Smooth muscle cell (in vitro differentiated cells): ENCODE measurements at regions not wholly inside any gene's neighbourhood (a gene's known extent, or its start where the extent isn't known, plus 50 kb on each side); places are given as distances from the start of the nearest gene placed in this dataset.
"Not testable (repeated sequence)": the region's sequence is repeated elsewhere in the genome, so short reads cannot be mapped to it uniquely, and the experiment has no call there.

Source experiments
- DNase-seq: peaks from one replicate; lab custom pipeline; 2025; ENCODE audit not compliant: unreplicated experiment; lab: John Stamatoyannopoulos, UW
- H2AFZ ChIP-seq: fragments of 200-600 bp; sonication (generic); 2 replicates; pipeline ENCODE4 v1.6.0; 2016; ENCODE audit warnings: antibody characterized with exemption, low read depth, mild to moderate bottlenecking
- H3F3A ChIP-seq: fragments of 200-600 bp; sonication (generic); 2 replicates; pipeline ENCODE4 v1.6.0; 2017; ENCODE audit warnings: antibody characterized with exemption, low read depth
- H3K27ac ChIP-seq: fragments of 200-600 bp; sonication (generic); 2 replicates; pipeline ENCODE4 v1.5.1; 2016; ENCODE audit warnings: low read depth, mild to moderate bottlenecking
- H3K27me3 ChIP-seq: fragments of 200-600 bp; sonication (generic); 2 replicates; pipeline ENCODE4 v1.6.1; 2016; ENCODE audit warnings: low read depth, mild to moderate bottlenecking
- H3K36me3 ChIP-seq: fragments of 200-600 bp; sonication (generic); 2 replicates; pipeline ENCODE4 v1.5.1; 2016; ENCODE audit warnings: low read depth
- H3K4me1 ChIP-seq: fragments of 200-600 bp; sonication (generic); 2 replicates; pipeline ENCODE4 v1.5.1; 2016; ENCODE audit warnings: low read depth
- H3K4me2 ChIP-seq: fragments of 200-600 bp; sonication (generic); 2 replicates; pipeline ENCODE4 v1.6.0; 2016; ENCODE audit warnings: mild to moderate bottlenecking
- H3K4me3 ChIP-seq: fragments of 200-600 bp; sonication (generic); 2 replicates; pipeline ENCODE4 v1.5.1; 2016; ENCODE audit warnings: mild to moderate bottlenecking
- H3K79me2 ChIP-seq: fragments of 200-600 bp; sonication (generic); 2 replicates; pipeline ENCODE4 v1.6.0; 2016; ENCODE audit warnings: low read depth, mild to moderate bottlenecking
- H3K9ac ChIP-seq: fragments of 200-600 bp; sonication (generic); 2 replicates; pipeline ENCODE4 v1.6.0; 2016; ENCODE audit warnings: low read depth
- H3K9me3 ChIP-seq: fragments of 200-600 bp; sonication (generic); replicated peaks from 2 replicates; pipeline ENCODE4 v1.5.1; 2016; ENCODE audit warnings: low read depth
- H4K20me1 ChIP-seq: fragments of 200-600 bp; sonication (generic); 2 replicates; pipeline ENCODE4 v1.6.0; 2016; ENCODE audit warnings: low read depth
- CTCF ChIP-seq: fragments of 200-600 bp; sonication (generic); IDR thresholded peaks from 2 replicates; pipeline ENCODE4 v1.5.1; 2017; ENCODE audit warnings: borderline replicate concordance, mild to moderate bottlenecking, antibody characterized with exemption; ENCODE audit not compliant: insufficient read depth, poor library complexity, severe bottlenecking
- WGBS: methylation state at CpG from one replicate; pipeline ENCODE4 v1.1.7; 2016; ENCODE audit warnings: low lambda C conversion rate; 5-methylcytosine and 5-hydroxymethylcytosine counted together

GRCh38 chr1:8230292-8230621, 87.7 kb upstream of the SLC45A1 start:
- DNase-seq, result no peak
- Histone ChIP-seq H3K27ac (no peak overlapping the region), H3K4me2 (no peak overlapping the region), H3K79me2 (no peaks in the 10 kb centered on the region), H3K27me3 (no peaks in the 10 kb centered on the region), H3K4me3 (no peak overlapping the region), H3K9me3 (no peaks in the 10 kb centered on the region), H3K9ac (no peak overlapping the region), H3F3A (peaks cover 11% of the 10 kb centered on the region), H2AFZ (no peak overlapping the region), H3K36me3 (no peaks in the 10 kb centered on the region), H4K20me1 (no peaks in the 10 kb centered on the region), H3K4me1 (peaks cover 11% of the 10 kb centered on the region)
- 93% methylated on average over 7 of the region's 7 CpGs for WGBS
- TF ChIP-seq CTCF, result no peak

- Histone ChIP-seq H3K79me2 (no peaks in the 10 kb centered on the region), H3F3A (peaks cover 9% of the 10 kb centered on the region), H3K27ac (no peak overlapping the region), H3K4me2 (no peak overlapping the region), H3K9me3 (no peaks in the 10 kb centered on the region), H3K36me3 (no peaks in the 10 kb centered on the region), H2AFZ (no peak overlapping the region), H4K20me1 (no peaks in the 10 kb centered on the region), H3K4me1 (peaks cover 11% of the 10 kb centered on the region), H3K4me3 (no peak overlapping the region), H3K27me3 (no peaks in the 10 kb centered on the region), H3K9ac (no peak overlapping the region)
- TF ChIP-seq CTCF, result no peak
- WGBS, result 100% methylated on average over 2 of the region's 2 CpGs
- DNase-seq, result no peak
Measured at GRCh38 chr1:8228253-8228652, 89.7 kb upstream of the SLC45A1 start.

GRCh38 chr1:8227674-8228073, 90.2 kb upstream of the SLC45A1 start:
- not testable (repeated sequence) for H3K4me2 ChIP-seq, H3K27me3 ChIP-seq, H3K27ac ChIP-seq, H3K4me1 ChIP-seq, H2AFZ ChIP-seq, DNase-seq, H3F3A ChIP-seq, H3K4me3 ChIP-seq, H3K79me2 ChIP-seq, H3K9ac ChIP-seq, H3K36me3 ChIP-seq, H4K20me1 ChIP-seq, H3K9me3 ChIP-seq
- WGBS, result 100% methylated on average over 2 of the region's 2 CpGs

- H3K4me1 ChIP-seq, result no peaks in the 10 kb centered on the region
- no peaks in the 10 kb centered on the region for H3K9me3 ChIP-seq
- H3K27ac ChIP-seq, result no peak overlapping the region
- no peaks in the 10 kb centered on the region for H3K27me3 ChIP-seq
- H2AFZ ChIP-seq, result no peak overlapping the region
- H3K4me2 ChIP-seq, result no peak overlapping the region
- no peaks in the 10 kb centered on the region for H4K20me1 ChIP-seq
- no peak overlapping the region for H3K4me3 ChIP-seq
- no peak for DNase-seq
- no peak overlapping the region for H3K9ac ChIP-seq
- no peaks in the 10 kb centered on the region for H3F3A ChIP-seq
- 86% methylated on average over 5 of the region's 5 CpGs for WGBS
- no peak for TF ChIP-seq CTCF
- H3K79me2 ChIP-seq, result no peaks in the 10 kb centered on the region
- no peaks in the 10 kb centered on the region for H3K36me3 ChIP-seq
Measured at GRCh38 chr1:8226747-8227146, 91.2 kb upstream of the SLC45A1 start.

GRCh38 chr1:8226024-8226423, 91.9 kb upstream of the SLC45A1 start:
- H3K4me1 ChIP-seq, H3K36me3 ChIP-seq, H3K4me3 ChIP-seq, H3K27me3 ChIP-seq, H2AFZ ChIP-seq, H4K20me1 ChIP-seq, H3K79me2 ChIP-seq, H3K9me3 ChIP-seq, H3K4me2 ChIP-seq, H3K27ac ChIP-seq, H3K9ac ChIP-seq, H3F3A ChIP-seq, DNase-seq: not testable (repeated sequence)
- 98% methylated on average over 5 of the region's 5 CpGs for WGBS
